HepG2 (cell line): ENCODE measurements at regions not wholly inside any gene's neighbourhood (a gene's known extent, or its start where the extent isn't known, plus 50 kb on each side); places are given as distances from the start of the nearest gene placed in this dataset.

Source experiments
- ATAC-seq: fragments of 200-7000 bp; cut with Tn5 transposase; 3 replicates; pipeline ENCODE4 v1.9.1; 2020; ENCODE audit warnings: mild to moderate bottlenecking, moderate library complexity
- BruUV-seq: library from RNA; stranded (reverse); fragments of 400-500 nt; replicated peaks from 2 replicates; lab custom pipeline; 2021; lab: Mats Ljungman, UMichigan
- CTCF ChIA-PET: fragments of 300-600 bp; formaldehyde crosslinking; extraction: SDS; loops from one replicate; lab custom pipeline; 2021; ENCODE audit warnings: low total read pairs, inconsistent platforms, low intra/inter-chr PET ratio; lab: Yijun Ruan, JAX
- POLR2A ChIA-PET: fragments of 350-600 bp; sonication (Branson Sonifier 250); formaldehyde crosslinking; loops from one replicate; lab custom pipeline; 2020; ENCODE audit warnings: antibody characterized with exemption, inconsistent platforms; lab: Yijun Ruan, JAX
- DNase-seq: peaks from one replicate; pipeline ENCODE4 v3.0.0-alpha.2; 2015; ENCODE audit warnings: low spot score
- FAIRE-seq: peaks from 3 replicates; lab custom pipeline; 2011; peaks lifted over from hg19 to GRCh38; lab: Jason Lieb, UNC
- H2AFZ ChIP-seq: one replicate; pipeline ENCODE4 v1.6.1; 2011; ENCODE audit warnings: low read length, inconsistent platforms
- H3K27ac ChIP-seq: fragments of 300-600 bp; 3 replicates; pipeline ENCODE4 v1.8.0; 2011; ENCODE audit warnings: mixed run types, mild to moderate bottlenecking, mixed read lengths, low read length, inconsistent platforms; ENCODE audit not compliant: insufficient read depth; ENCODE audit errors: extremely low read length
- H3K27me3 ChIP-seq, 2 experiments: fragments of 200-600 bp in 1 of 2; 2 replicates in 1 of 2; 3 replicates in 1 of 2; pipeline versions ENCODE4 v1.6.0 to v1.8.0; 2011; ENCODE audit warnings: low read length in 2 of 2, mild to moderate bottlenecking in 2 of 2, moderate library complexity in 2 of 2, inconsistent platforms in 1 of 2; ENCODE audit not compliant: insufficient read depth in 2 of 2, control insufficient read depth in 1 of 2
- H3K36me3 ChIP-seq, 2 experiments: fragments of 200-600 bp in 1 of 2; replicated peaks in 1 of 2; 2 replicates in 1 of 2; 3 replicates in 1 of 2; pipeline versions ENCODE4 v1.5.1 to v1.8.0; 2011; ENCODE audit warnings: low read length in 2 of 2, inconsistent platforms in 1 of 2; ENCODE audit not compliant: insufficient read depth in 2 of 2, control insufficient read depth in 1 of 2
- H3K4me1 ChIP-seq: 2 replicates; pipeline ENCODE4 v1.5.1; 2012; ENCODE audit warnings: low read length, inconsistent platforms; ENCODE audit not compliant: insufficient read depth
- H3K4me2 ChIP-seq: 2 replicates; pipeline ENCODE4 v1.6.0; 2011; ENCODE audit warnings: low read depth, low read length, inconsistent platforms
- H3K4me3 ChIP-seq, 3 experiments: fragments of 200-600 bp in 1 of 3; sonication (generic), shearing (Covaris generic) in 1 of 3; replicated peaks in 1 of 3; 2 replicates each; pipeline ENCODE4 v1.5.1; 2011 to 2016; ENCODE audit warnings: low read length in 3 of 3, inconsistent platforms in 2 of 3, low read depth in 2 of 3, mild to moderate bottlenecking in 2 of 3, control low read depth in 1 of 3, mixed read lengths in 1 of 3; ENCODE audit not compliant: insufficient read depth in 1 of 3
- H3K79me2 ChIP-seq: one replicate; pipeline ENCODE4 v1.6.1; 2011; ENCODE audit warnings: low read length, inconsistent platforms; ENCODE audit not compliant: insufficient read depth
- H3K9ac ChIP-seq: 2 replicates; pipeline ENCODE4 v1.6.0; 2011; ENCODE audit warnings: mild to moderate bottlenecking, low read depth, low read length, inconsistent platforms; ENCODE audit not compliant: insufficient read depth
- H3K9me3 ChIP-seq: 2 replicates; pipeline ENCODE4 v1.5.1; 2012; ENCODE audit warnings: mild to moderate bottlenecking, low read length
- H4K20me1 ChIP-seq: 2 replicates; pipeline ENCODE4 v1.6.0; 2011; ENCODE audit warnings: inconsistent platforms, mild to moderate bottlenecking, low read length, moderate library complexity; ENCODE audit not compliant: insufficient read depth
- GABPB1 ChIP-seq: IDR thresholded peaks from 2 replicates; pipeline ENCODE4 v1.6.1; 2016; ENCODE audit warnings: mild to moderate bottlenecking, missing genetic modification reagents, moderate library complexity, missing compliant biosample characterization
- ISX ChIP-seq: sonication (generic); formaldehyde crosslinking; conservative IDR thresholded peaks from 2 replicates; pipeline ENCODE4 v1.5.0; 2020; ENCODE audit warnings: missing genetic modification reagents
- NPAS2 ChIP-seq: sonication (generic); formaldehyde crosslinking; IDR thresholded peaks from 2 replicates; pipeline ENCODE4 v1.8.0; 2022; ENCODE audit warnings: mild to moderate bottlenecking, missing genetic modification reagents, borderline replicate concordance
- SMAD3 ChIP-seq: sonication (generic); formaldehyde crosslinking; IDR thresholded peaks from 2 replicates; pipeline ENCODE4 v1.4.0; 2020; ENCODE audit warnings: missing genetic modification reagents
- TSC22D2 ChIP-seq: sonication (generic); formaldehyde crosslinking; IDR thresholded peaks from 2 replicates; pipeline ENCODE4 v1.5.1; 2020; ENCODE audit warnings: missing genetic modification reagents, mild to moderate bottlenecking, borderline replicate concordance
- ZBTB7B ChIP-seq: sonication (generic); formaldehyde crosslinking; IDR thresholded peaks from 2 replicates; pipeline ENCODE4 v1.4.0; 2020; ENCODE audit warnings: missing genetic modification reagents
- ZFP90 ChIP-seq: sonication (generic); formaldehyde crosslinking; IDR thresholded peaks from 2 replicates; pipeline ENCODE4 v1.8.0; 2022; ENCODE audit warnings: missing genetic modification reagents, mild to moderate bottlenecking, inconsistent platforms, borderline replicate concordance
- ZNF282 ChIP-seq: fragments of 450-650 bp; IDR thresholded peaks from 2 replicates; pipeline ENCODE4 v1.6.1; 2018; ENCODE audit not compliant: partially characterized antibody
- ZNF570 ChIP-seq: sonication (generic); formaldehyde crosslinking; IDR thresholded peaks from 2 replicates; pipeline ENCODE4 v1.4.0; 2020; ENCODE audit warnings: mild to moderate bottlenecking, missing genetic modification reagents, borderline replicate concordance
- ZNF670 ChIP-seq: sonication (generic); formaldehyde crosslinking; IDR thresholded peaks from 2 replicates; pipeline ENCODE4 v1.8.0; 2022; ENCODE audit warnings: mild to moderate bottlenecking, missing genetic modification reagents, borderline replicate concordance
- ZZZ3 ChIP-seq: sonication (generic); formaldehyde crosslinking; IDR thresholded peaks from 2 replicates; pipeline ENCODE4 v1.4.0; 2020; ENCODE audit warnings: missing genetic modification reagents, mild to moderate bottlenecking, borderline replicate concordance
- WGBS: methylation state at CpG from one replicate; pipeline ENCODE4 v1.1.6; 2017; ENCODE audit warnings: low lambda C conversion rate; 5-methylcytosine and 5-hydroxymethylcytosine counted together
- in situ Hi-C: cut with HindIII; loops from 2 replicates; pipeline ENCODE4 v1.10.0; 2017; ENCODE audit warnings: low pct_unique_long_range_greater_than_20kb; ENCODE audit not compliant: extremely low pct_ligation_motif_present
- intact Hi-C: fragments of 100-400 bp; cut with micrococcal nuclease; formaldehyde crosslinking; loops from one replicate; pipeline ENCODE4 v1.10.0; 2022; ENCODE audit not compliant: unreplicated experiment
- TF ChIP-seq, protein P1 (sequence below): IDR thresholded peaks from 2 replicates; pipeline ENCODE4 v1.6.1; 2016; ENCODE audit warnings: low read depth, control low read depth
- TF ChIP-seq, protein P2 (sequence below): sonication (generic); formaldehyde crosslinking; IDR thresholded peaks from 2 replicates; pipeline ENCODE4 v1.5.1; 2020; ENCODE audit warnings: missing genetic modification reagents, mild to moderate bottlenecking, borderline replicate concordance

GRCh38 chrX:110863883-110864282 lies 68.3 kb upstream of the CHRDL1 start (continued):
- TF ChIP-seq ZZZ3 (CRISPR knock-in tag): no peak

- intact Hi-C loops (no loop called here), in situ Hi-C loops (loop anchor here (10.0 kb wide), 1 partner anchor 414 kb away; no protein-coding TSS in a partner anchor)
- no peaks in the 10 kb centered on the region for H3K27me3 ChIP-seq
- DNase-seq (no peak), ATAC-seq (no peak), FAIRE-seq (no peak)
- 4% methylated on average over 2 of the region's 2 CpGs for WGBS
- no TSS peak for BruUV-seq
- H3K9me3 ChIP-seq: no peaks in the 10 kb centered on the region
- no peak overlapping the region for H3K4me3 ChIP-seq
- ChIA-PET CTCF (no interaction called here), POLR2A (no interaction called here)
- no peaks in the 10 kb centered on the region for H3K4me1 ChIP-seq
- no peak overlapping the region for H2AFZ ChIP-seq
- no peak overlapping the region for H3K4me2 ChIP-seq
- no peaks in the 10 kb centered on the region for H3K79me2 ChIP-seq
- no peak overlapping the region for H3K9ac ChIP-seq
- H4K20me1 ChIP-seq: no peaks in the 10 kb centered on the region
- H3K27ac ChIP-seq: no peak overlapping the region
- H3K36me3 ChIP-seq: no peaks in the 10 kb centered on the region
- TF ChIP-seq ZFP90 (CRISPR knock-in tag): no peak
- TF ChIP-seq ZNF670 (CRISPR knock-in tag): no peak
- no peak for TF ChIP-seq NPAS2
- TF ChIP-seq, protein P1, sequence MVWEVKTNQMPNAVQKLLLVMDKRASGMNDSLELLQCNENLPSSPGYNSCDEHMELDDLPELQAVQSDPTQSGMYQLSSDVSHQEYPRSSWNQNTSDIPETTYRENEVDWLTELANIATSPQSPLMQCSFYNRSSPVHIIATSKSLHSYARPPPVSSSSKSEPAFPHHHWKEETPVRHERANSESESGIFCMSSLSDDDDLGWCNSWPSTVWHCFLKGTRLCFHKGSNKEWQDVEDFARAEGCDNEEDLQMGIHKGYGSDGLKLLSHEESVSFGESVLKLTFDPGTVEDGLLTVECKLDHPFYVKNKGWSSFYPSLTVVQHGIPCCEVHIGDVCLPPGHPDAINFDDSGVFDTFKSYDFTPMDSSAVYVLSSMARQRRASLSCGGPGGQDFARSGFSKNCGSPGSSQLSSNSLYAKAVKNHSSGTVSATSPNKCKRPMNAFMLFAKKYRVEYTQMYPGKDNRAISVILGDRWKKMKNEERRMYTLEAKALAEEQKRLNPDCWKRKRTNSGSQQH (CRISPR knock-in tag): no peak
- no peak for TF ChIP-seq ZNF282
- no peak for TF ChIP-seq TSC22D2 (CRISPR knock-in tag)
- TF ChIP-seq ISX (CRISPR knock-in tag): no peak
- no peak for TF ChIP-seq GABPB1 (CRISPR knock-in tag)
- TF ChIP-seq SMAD3: no peak
- no peak for TF ChIP-seq ZNF570 (CRISPR knock-in tag)
- TF ChIP-seq, protein P2, sequence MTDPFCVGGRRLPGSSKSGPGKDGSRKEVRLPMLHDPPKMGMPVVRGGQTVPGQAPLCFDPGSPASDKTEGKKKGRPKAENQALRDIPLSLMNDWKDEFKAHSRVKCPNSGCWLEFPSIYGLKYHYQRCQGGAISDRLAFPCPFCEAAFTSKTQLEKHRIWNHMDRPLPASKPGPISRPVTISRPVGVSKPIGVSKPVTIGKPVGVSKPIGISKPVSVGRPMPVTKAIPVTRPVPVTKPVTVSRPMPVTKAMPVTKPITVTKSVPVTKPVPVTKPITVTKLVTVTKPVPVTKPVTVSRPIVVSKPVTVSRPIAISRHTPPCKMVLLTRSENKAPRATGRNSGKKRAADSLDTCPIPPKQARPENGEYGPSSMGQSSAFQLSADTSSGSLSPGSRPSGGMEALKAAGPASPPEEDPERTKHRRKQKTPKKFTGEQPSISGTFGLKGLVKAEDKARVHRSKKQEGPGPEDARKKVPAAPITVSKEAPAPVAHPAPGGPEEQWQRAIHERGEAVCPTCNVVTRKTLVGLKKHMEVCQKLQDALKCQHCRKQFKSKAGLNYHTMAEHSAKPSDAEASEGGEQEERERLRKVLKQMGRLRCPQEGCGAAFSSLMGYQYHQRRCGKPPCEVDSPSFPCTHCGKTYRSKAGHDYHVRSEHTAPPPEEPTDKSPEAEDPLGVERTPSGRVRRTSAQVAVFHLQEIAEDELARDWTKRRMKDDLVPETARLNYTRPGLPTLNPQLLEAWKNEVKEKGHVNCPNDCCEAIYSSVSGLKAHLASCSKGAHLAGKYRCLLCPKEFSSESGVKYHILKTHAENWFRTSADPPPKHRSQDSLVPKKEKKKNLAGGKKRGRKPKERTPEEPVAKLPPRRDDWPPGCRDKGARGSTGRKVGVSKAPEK (CRISPR knock-in tag): no peak
- TF ChIP-seq ZBTB7B (CRISPR knock-in tag): no peak
These were observed 62.9 kb upstream of the CHRDL1 start for GRCh38 chrX:110858565-110858964.
